Retinal pigment epithelial cell (primary cell): ENCODE measurements at regions not wholly inside any gene's neighbourhood (a gene's known extent, or its start where the extent isn't known, plus 50 kb on each side); places are given as distances from the start of the nearest gene placed in this dataset.
"Not testable (repeated sequence)": the region's sequence is repeated elsewhere in the genome, so short reads cannot be mapped to it uniquely, and the experiment has no call there.

Experiments used
- DNase-seq: peaks from one replicate; pipeline ENCODE4 v3.0.0-alpha.2; 2010; ENCODE audit warnings: low read depth
- H3K4me3 ChIP-seq: 2 replicates; pipeline ENCODE4 v1.5.1; 2011; ENCODE audit warnings: mild to moderate bottlenecking, low read length, control low read depth, moderate library complexity
- TF ChIP-seq, protein P1 (sequence below): conservative IDR thresholded peaks from 2 replicates; pipeline ENCODE4 v1.5.1; 2011; ENCODE audit warnings: low read depth, low read length, control low read depth, inconsistent platforms

DNA sequence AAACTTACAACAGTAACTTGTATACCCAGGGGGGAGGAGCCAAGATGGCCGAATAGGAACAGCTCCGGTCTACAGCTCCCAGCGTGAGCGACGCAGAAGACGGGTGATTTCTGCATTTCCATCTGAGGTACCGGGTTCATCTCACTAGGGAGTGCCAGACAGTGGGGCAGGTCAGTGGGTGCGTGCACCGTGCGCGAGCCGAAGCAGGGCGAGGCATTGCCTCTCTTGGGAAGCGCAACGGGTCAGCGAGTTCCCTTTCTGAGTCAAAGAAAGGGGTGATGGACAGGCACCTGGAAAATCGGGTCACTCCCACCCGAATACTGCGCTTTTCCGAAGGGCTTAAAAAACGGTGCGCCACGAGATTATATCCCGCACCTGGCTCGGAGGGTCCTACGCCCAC, 278.8 kb downstream of the FAM47B start:
- H3K4me3 ChIP-seq, DNase-seq: not testable (repeated sequence)

DNA sequence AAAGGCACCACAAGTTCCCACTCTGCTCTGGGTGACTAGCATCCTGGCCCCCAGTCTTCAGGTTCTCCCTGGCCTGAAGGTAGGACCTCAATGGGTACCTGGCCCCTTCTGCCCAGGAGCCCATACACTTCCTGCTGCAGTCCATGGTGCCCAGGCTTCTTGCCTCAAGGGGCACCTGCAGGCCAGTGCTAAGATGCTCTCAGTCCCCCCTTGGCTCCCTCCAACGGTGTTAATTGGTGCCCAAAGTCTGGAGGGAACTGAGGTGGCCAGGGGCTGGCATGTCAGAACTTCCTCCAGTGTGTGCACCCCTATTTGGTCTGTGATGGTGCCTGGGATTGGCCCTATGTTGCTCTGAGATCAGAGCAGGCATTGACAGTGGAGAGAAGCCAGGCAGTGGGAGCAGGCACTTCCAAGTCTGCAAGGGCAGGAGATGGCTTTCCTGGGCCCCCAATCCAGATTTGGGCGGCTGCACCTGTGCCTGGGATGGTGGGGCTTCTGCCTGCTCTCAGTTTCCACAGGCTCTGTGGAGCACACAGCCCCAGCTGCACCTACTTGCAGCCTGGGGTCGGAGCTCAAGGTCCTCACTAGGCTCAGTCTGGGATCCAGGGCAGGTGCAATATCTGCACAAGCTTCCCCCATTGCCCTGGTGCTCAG, 301.6 kb downstream of the FAM47B start:
- H3K4me3 ChIP-seq, result no peak overlapping the region
- DNase-seq, result no peak
- TF ChIP-seq, protein P1, sequence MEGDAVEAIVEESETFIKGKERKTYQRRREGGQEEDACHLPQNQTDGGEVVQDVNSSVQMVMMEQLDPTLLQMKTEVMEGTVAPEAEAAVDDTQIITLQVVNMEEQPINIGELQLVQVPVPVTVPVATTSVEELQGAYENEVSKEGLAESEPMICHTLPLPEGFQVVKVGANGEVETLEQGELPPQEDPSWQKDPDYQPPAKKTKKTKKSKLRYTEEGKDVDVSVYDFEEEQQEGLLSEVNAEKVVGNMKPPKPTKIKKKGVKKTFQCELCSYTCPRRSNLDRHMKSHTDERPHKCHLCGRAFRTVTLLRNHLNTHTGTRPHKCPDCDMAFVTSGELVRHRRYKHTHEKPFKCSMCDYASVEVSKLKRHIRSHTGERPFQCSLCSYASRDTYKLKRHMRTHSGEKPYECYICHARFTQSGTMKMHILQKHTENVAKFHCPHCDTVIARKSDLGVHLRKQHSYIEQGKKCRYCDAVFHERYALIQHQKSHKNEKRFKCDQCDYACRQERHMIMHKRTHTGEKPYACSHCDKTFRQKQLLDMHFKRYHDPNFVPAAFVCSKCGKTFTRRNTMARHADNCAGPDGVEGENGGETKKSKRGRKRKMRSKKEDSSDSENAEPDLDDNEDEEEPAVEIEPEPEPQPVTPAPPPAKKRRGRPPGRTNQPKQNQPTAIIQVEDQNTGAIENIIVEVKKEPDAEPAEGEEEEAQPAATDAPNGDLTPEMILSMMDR, result no peak

DNA sequence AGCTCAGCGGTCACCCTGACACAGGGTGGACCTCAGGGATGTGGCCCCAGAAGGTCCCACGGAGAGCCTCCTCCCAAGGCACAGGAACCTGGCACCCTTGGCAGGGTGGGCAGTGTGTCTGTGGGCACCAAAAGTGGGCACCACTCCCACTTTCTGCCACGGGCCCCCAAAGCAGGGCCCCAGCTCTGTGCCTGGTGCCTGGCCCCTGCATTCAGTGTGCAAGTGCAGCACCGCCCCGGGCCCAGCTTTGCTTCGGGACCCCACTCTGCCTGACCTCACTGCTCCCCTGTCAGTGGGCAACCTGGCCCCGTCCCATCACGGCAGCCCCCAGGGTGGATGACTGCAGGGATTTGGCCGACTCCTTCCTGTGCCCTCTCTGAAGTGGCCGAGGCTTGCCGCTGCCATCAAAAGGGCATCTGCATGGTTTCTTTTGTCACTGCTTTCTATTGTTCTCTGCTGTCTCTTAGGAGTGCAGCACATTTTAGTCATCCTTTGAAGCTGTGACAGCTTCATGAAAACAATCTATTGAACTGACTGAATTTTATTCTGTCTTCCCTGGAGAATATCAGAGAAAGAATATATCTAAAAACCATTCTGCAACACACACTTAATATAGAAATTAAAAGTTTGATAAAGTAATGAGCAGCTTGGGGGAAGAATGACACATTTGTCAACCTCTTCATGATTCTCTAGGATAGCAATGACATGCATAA, 302.4 kb downstream of the FAM47B start:
- TF ChIP-seq, protein P1, result no peak
- no peak overlapping the region for H3K4me3 ChIP-seq
- DNase-seq, result no peak

DNA sequence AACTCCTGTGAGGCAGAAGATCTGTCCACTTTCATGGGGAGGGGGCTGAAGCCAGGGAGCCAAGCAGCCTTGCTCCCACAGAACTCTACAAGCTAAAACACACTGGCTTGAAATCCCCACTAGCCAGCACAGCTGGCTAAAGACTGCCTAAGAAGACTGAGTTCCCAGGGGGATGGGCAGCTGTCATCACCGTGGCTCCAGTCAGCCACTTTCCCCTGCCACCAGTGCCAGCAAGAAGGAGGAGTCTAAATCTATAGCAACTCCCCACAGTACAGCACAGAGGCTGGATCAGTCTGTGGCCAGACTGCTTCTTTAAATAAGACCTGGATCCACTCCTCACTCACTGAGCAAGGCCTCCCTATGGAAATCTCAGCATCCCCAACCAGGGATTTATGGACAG, 308.6 kb downstream of the FAM47B start:
- H3K4me3 ChIP-seq, result no peak overlapping the region
- TF ChIP-seq, protein P1, result no peak
- no peak for DNase-seq

DNA sequence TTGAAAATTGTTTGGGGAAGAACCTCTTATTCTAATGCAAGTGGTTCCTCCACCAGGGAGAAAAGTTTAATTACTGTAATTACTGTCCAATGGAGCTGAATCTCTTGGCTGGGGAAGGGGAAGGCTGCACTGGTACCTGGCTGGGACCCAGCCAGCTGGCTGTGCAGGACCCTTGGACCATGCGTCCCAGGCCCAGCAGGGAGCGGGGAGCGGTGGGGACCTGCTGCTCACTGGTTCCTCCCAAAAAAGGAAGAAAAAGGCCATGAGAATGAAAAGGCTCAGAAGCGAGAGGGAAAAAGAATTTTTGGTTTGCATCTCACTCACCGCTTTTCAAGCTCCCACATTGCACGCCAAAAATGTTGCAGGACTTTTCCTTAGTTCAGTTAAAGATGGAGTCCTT, 333.5 kb downstream of the FAM47B start:
- H3K4me3 ChIP-seq, result no peak overlapping the region
- DNase-seq, result no peak
- TF ChIP-seq, protein P1, result no peak

DNA sequence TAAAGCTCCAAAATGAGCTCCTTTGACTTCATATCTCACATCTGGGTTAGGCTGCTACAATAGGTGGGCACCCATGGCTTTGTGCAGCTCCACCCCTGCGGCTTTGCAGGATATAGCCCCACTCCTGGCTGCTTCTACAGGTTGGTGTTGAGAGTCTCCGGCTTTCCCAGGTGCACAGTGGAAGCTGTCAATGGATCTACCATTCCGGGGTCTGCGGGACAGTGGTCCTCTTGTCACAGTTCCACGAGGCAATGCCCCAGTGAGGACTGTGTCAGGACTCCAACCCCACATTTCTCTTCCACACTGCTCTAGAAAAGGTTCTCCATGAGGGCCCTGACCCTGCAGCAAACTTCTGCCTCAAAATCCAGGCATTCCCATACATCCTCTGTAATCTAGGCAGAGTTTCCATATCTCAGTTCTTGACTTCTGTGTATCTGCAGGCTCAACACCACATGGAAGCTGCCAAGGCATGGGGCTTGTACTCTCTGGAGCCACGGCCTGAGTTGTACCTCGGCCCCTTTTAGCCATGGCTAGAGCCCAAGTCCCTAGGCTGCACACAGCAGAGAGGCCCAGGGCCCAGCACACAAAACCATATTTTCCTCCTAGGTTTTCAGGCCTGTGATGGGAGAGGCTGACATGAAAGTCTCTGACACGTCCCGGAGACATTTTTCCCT, 342.8 kb downstream of the FAM47B start:
- DNase-seq, result no peak
- no peak overlapping the region for H3K4me3 ChIP-seq
- TF ChIP-seq, protein P1, result no peak

DNA sequence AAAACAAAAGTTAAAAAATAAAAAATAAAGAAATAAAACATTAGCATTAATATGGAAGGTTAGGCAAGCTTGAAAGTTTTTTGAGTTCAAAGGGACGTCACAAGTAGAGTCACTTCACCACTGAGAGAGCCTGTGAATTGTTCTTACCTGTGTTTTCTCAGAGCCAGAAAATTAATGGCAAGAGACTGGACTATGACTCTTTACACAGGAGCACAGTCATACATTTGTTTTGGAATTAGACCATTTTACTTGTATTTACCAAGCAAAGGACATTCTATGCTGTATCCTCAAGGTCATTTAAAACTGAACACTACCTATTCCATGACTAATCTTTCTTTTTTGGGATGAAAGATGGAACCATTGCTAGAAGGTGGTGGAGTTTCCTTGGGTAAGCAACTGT, 346.1 kb downstream of the FAM47B start:
- no peak for DNase-seq
- TF ChIP-seq, protein P1, result no peak
- H3K4me3 ChIP-seq, result no peak overlapping the region
